ENCODE measurements at regions not wholly inside any gene's neighbourhood (a gene's known extent, or its start where the extent isn't known, plus 50 kb on each side); places are given as distances from the start of the nearest gene placed in this dataset.

DNA sequence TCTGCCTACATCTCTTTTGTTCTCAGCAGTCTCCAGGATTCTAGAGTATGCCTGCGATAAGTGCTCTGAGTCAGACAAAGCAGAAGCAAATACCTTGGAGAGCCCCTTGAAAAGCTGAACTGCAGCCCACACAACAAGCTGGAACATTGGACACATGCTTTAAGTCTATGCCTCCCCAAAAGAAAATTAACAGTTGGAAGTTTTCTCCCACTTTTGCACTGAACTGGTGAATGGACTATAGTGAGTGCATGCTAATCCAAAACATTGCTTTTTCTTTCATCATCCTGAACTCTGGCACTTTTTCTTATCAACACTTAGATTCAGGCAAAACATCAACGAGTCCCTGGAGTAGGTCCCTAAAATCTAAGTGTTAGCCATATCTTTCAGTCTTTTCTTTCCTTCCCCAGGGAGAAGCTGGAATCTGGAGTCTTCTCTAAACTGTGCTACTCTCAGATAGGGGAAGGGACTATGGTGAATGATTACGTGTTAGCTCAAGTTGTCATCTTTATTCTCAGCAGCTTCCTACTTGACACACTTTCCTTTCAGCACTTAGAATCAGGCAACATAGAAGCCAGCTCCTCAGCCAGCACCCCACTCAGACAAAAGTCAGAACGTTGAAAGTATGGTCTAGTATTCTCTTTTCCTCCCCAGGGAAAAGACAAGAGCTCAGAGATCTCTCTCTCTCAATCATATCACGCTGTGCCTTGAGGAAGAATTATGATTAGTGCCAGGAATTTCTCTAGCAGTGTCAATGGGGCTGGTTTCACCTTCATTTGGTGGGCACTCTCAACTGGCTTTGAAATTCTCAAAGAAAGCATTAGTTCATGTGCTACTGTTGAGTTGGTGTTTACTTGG lies 811.0 kb upstream of the GJE1 start:
- no peak overlapping the region for H3K27ac ChIP-seq (ENCODE audit: extremely low read depth, low read depth, low read length)
- no peaks in the 10 kb centered on the region for H3K36me3 ChIP-seq (ENCODE audit: control insufficient read depth, insufficient read depth, low read length)
- no peak overlapping the region for H2AFZ ChIP-seq (ENCODE audit: low read depth, low read length)
- TF ChIP-seq NR2C2 (CRISPR knock-in tag; IDR thresholded peaks at IDR 0.05) (no peak), NR2C2 (tag; IDR thresholded peaks at IDR 0.05) (peak; percentile 48; the same call in 1 of the 2 replicates), ZNF3 (CRISPR knock-in tag; IDR thresholded peaks at IDR 0.05) (no peak), NCOA6 (IDR thresholded peaks at IDR 0.05) (no peak)
- TF ChIP-seq, protein P1, sequence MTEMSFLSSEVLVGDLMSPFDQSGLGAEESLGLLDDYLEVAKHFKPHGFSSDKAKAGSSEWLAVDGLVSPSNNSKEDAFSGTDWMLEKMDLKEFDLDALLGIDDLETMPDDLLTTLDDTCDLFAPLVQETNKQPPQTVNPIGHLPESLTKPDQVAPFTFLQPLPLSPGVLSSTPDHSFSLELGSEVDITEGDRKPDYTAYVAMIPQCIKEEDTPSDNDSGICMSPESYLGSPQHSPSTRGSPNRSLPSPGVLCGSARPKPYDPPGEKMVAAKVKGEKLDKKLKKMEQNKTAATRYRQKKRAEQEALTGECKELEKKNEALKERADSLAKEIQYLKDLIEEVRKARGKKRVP (CRISPR knock-in tag; IDR thresholded peaks at IDR 0.05) = peak; percentile 81
- no peak overlapping the region for H3K4me2 ChIP-seq (ENCODE audit: insufficient read depth, low read length)
- DNase-seq (ENCODE audit: extremely low read depth in 1 of 4, low spot score in 3 of 4) (no peak), FAIRE-seq (no peak), ATAC-seq (no peak)
- BruUV-seq (replicated peaks) = no TSS peak
- CTCF ChIA-PET (ENCODE audit: low intra/inter-chr PET ratio) = no interaction called here
- peaks cover 3% of the 10 kb centered on the region; the same call in 1 of the 2 replicates for H3K9me3 ChIP-seq (replicated peaks; ENCODE audit: control insufficient read depth, insufficient read depth, low read depth, low read length)
- no peak overlapping the region for H3K9ac ChIP-seq (ENCODE audit: insufficient read depth in 1 of 2, low read depth in 2 of 2, low read length in 2 of 2)
- no peak overlapping the region for H3K4me3 ChIP-seq
- intact Hi-C loops (cut with micrococcal nuclease) (no loop called here), in situ Hi-C loops (cut with MboI) (no loop called here)
- POLR2A ChIA-PET = no interaction called here
- WGBS (ENCODE audit: insufficient coverage, low coverage, missing lambda C conversion rate) = 3% methylated on average over 5 of the region's 5 CpGs
- no peaks in the 10 kb centered on the region for H3K9me1 ChIP-seq (ENCODE audit: control insufficient read depth, insufficient read depth, low read length)
- no peaks in the 10 kb centered on the region for H3K27me3 ChIP-seq (ENCODE audit: control insufficient read depth in 2 of 2, insufficient read depth in 2 of 2, low read length in 2 of 2)
- no peaks in the 10 kb centered on the region for H3K79me2 ChIP-seq (ENCODE audit: control insufficient read depth, insufficient read depth, low read length)
- no peaks in the 10 kb centered on the region for H3K4me1 ChIP-seq (replicated peaks in 1 of 2; ENCODE audit: control insufficient read depth in 2 of 2, insufficient read depth in 2 of 2, low read length in 2 of 2)
- H4K20me1 ChIP-seq (replicated peaks; ENCODE audit: control insufficient read depth, insufficient read depth, low read length) = no peaks in the 10 kb centered on the region

All from K562 (cell line).